Upper lobe of left lung (tissue), 4 donors: ENCODE measurements at regions not wholly inside any gene's neighbourhood (a gene's known extent, or its start where the extent isn't known, plus 50 kb on each side); places are given as distances from the start of the nearest gene placed in this dataset.

Experiments used
- CTCF ChIP-seq, 6 experiments: fragments of 450-650 bp in 4 of 6; fragments of 200-600 bp in 2 of 6; sonication (generic) in 2 of 6; IDR thresholded peaks; one replicate each; pipeline ENCODE4 v1.5.1; 2016 to 2019; ENCODE audit warnings: antibody characterized with exemption in 6 of 6
- POLR2A ChIP-seq, 4 donors: fragments of 450-650 bp; IDR thresholded peaks; one replicate each; pipeline ENCODE4 v1.5.1; 2016 to 2017; ENCODE audit warnings: antibody characterized with exemption in 4 of 4, mild to moderate bottlenecking in 2 of 4

GRCh38 chr1:25106976-25107642 is 125.2 kb downstream of the SYF2 start:
- no peak for TF ChIP-seq CTCF (IDR thresholded peaks at IDR 0.05)
- no peak for TF ChIP-seq POLR2A (IDR thresholded peaks at IDR 0.05)
